Head of caudate nucleus (tissue), 42 donors: ENCODE measurements at regions not wholly inside any gene's neighbourhood (a gene's known extent, or its start where the extent isn't known, plus 50 kb on each side); places are given as distances from the start of the nearest gene placed in this dataset.
"Not testable (repeated sequence)": the region's sequence is repeated elsewhere in the genome, so short reads cannot be mapped to it uniquely, and the experiment has no call there.

ENCODE experiments used
- DNase-seq, 42 donors: peaks; one replicate each; pipeline versions ENCODE4 v3.0.0 to v3.0.0-alpha.2; 2020 to 2021; ENCODE audit warnings: mixed read lengths in 7 of 42
- intact Hi-C: fragments of 100-400 bp; cut with DNase I; formaldehyde crosslinking; loops from one replicate; pipeline ENCODE4 v1.15.0; 2022

GRCh38 chr22:11932212-11932611 lies 3595.8 kb upstream of the OR11H1 start:
- intact Hi-C loops, result not testable (repeated sequence)
- peak in 32 of 42 donors; percentile 1 to 79 (median 22) for DNase-seq

GRCh38 chr22:11967915-11968616 lies 3559.9 kb upstream of the OR11H1 start:
- DNase-seq, intact Hi-C loops: not testable (repeated sequence)

DNA sequence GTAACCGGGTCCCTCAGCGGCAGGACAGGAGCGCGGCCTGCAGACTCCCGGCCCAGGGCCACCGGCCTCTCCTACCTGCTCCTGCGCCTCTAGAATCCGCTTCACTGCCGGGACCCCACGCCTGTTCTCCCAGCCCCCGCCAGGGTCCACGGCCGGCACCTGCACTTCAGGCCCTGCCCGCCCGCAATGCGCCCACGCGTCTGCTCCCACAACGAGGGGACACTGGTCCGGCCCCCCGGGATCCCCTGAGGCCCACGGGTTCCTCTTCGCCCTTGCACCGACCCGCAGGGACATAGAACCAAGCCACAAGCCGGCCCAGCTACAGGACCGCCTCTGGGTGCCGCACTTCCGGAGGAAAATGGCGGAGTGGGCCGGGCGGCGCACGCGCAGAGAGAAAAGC lies 3554.1 kb upstream of the OR11H1 start:
- intact Hi-C loops, DNase-seq: not testable (repeated sequence)
